Activated CD4-positive, alpha-beta T cell treated with anti-CD3 and anti-CD28 coated beads, Interleukin-2, amount 50 U/mL, for 24 hours (primary cell): ENCODE measurements at regions not wholly inside any gene's neighbourhood (a gene's known extent, or its start where the extent isn't known, plus 50 kb on each side); places are given as distances from the start of the nearest gene placed in this dataset.

ENCODE experiments used
- DNase-seq, 2 donors: peaks; one replicate each; pipeline ENCODE4 v3.0.0-alpha.2; 2020; ENCODE audit warnings: low read depth in 1 of 2, low spot score in 1 of 2

- DNase-seq: no peak
These were observed 90.8 kb upstream of the SLC10A2 start for GRCh38 chr13:103157016-103157415.

GRCh38 chr13:103156346-103156998, 90.3 kb upstream of the SLC10A2 start:
- DNase-seq: no peak

- DNase-seq: no peak
These were observed 87.2 kb upstream of the SLC10A2 start for GRCh38 chr13:103153466-103153865.

- no peak for DNase-seq
These were observed 81.7 kb upstream of the SLC10A2 start for GRCh38 chr13:103147961-103148360.

- no peak for DNase-seq
These were observed 79.2 kb upstream of the SLC10A2 start for GRCh38 chr13:103145442-103145841.

- DNase-seq: no peak
These were observed 77.2 kb upstream of the SLC10A2 start for GRCh38 chr13:103143432-103143831.

GRCh38 chr13:103142151-103142550, 75.9 kb upstream of the SLC10A2 start:
- no peak for DNase-seq

GRCh38 chr13:103140001-103140671, 73.9 kb upstream of the SLC10A2 start:
- no peak for DNase-seq

- no peak for DNase-seq
These were observed 68.1 kb upstream of the SLC10A2 start for GRCh38 chr13:103134271-103134670.

- no peak for DNase-seq
These were observed 67.3 kb upstream of the SLC10A2 start for GRCh38 chr13:103133556-103133955.

GRCh38 chr13:103130681-103131210, 64.5 kb upstream of the SLC10A2 start:
- DNase-seq: no peak

- DNase-seq: no peak
These were observed 63.9 kb upstream of the SLC10A2 start for GRCh38 chr13:103130146-103130545.
